Stimulated activated CD8-positive, alpha-beta memory T cell treated with anti-CD3 and anti-CD28 coated beads, Interleukin-4, amount 100 ng/mL, for 48 hours (primary cell): ENCODE measurements at regions not wholly inside any gene's neighbourhood (a gene's known extent, or its start where the extent isn't known, plus 50 kb on each side); places are given as distances from the start of the nearest gene placed in this dataset.
"Not testable (repeated sequence)": the region's sequence is repeated elsewhere in the genome, so short reads cannot be mapped to it uniquely, and the experiment has no call there.

Experiments used
- DNase-seq: peaks from one replicate; pipeline ENCODE4 v3.0.0-alpha.2; 2020

- DNase-seq: no peak
Measured at GRCh38 chr13:104979281-104980030, 1556.0 kb downstream of the EFNB2 start.

- DNase-seq: no peak
Measured at GRCh38 chr13:104976986-104977385, 1558.5 kb downstream of the EFNB2 start.

GRCh38 chr13:104975272-104975671 is 1560.2 kb downstream of the EFNB2 start:
- DNase-seq: no peak

GRCh38 chr13:104968876-104969275 is 1566.6 kb downstream of the EFNB2 start:
- DNase-seq: no peak

- DNase-seq: no peak
Measured at GRCh38 chr13:104967836-104968630, 1567.4 kb downstream of the EFNB2 start.

- DNase-seq: no peak
Measured at GRCh38 chr13:104967376-104967775, 1568.1 kb downstream of the EFNB2 start.

GRCh38 chr13:104962411-104962810 is 1573.1 kb downstream of the EFNB2 start:
- no peak for DNase-seq

GRCh38 chr13:104961246-104961645 is 1574.2 kb downstream of the EFNB2 start:
- no peak for DNase-seq

- DNase-seq: no peak
Measured at GRCh38 chr13:104954210-104954609, 1581.3 kb downstream of the EFNB2 start.

- no peak for DNase-seq
Measured at GRCh38 chr13:104953588-104953987, 1581.9 kb downstream of the EFNB2 start.

GRCh38 chr13:104949840-104950740 is 1585.4 kb downstream of the EFNB2 start:
- no peak for DNase-seq

GRCh38 chr13:104944176-104944575 is 1591.3 kb downstream of the EFNB2 start:
- no peak for DNase-seq

GRCh38 chr13:104943331-104943730 is 1592.1 kb downstream of the EFNB2 start:
- DNase-seq: no peak

GRCh38 chr13:104937881-104938280 is 1597.6 kb downstream of the EFNB2 start:
- DNase-seq: no peak

GRCh38 chr13:104936304-104936703 is 1599.2 kb downstream of the EFNB2 start:
- no peak for DNase-seq

GRCh38 chr13:104920513-104920912 is 1614.9 kb downstream of the EFNB2 start:
- not testable (repeated sequence) for DNase-seq

GRCh38 chr13:104920091-104920490 is 1615.4 kb downstream of the EFNB2 start:
- DNase-seq: no peak

GRCh38 chr13:104900191-104900817 is 1635.2 kb downstream of the EFNB2 start:
- DNase-seq: no peak

GRCh38 chr13:104898484-104898883 is 1637.0 kb downstream of the EFNB2 start:
- DNase-seq: no peak

- DNase-seq: no peak
Measured at GRCh38 chr13:104895521-104895920, 1639.9 kb downstream of the EFNB2 start.

- DNase-seq: no peak
Measured at GRCh38 chr13:104875038-104875754, 1660.3 kb downstream of the EFNB2 start.

- DNase-seq: no peak
Measured at GRCh38 chr13:104872153-104872552, 1663.3 kb downstream of the EFNB2 start.
